ENCODE measurements at regions not wholly inside any gene's neighbourhood (a gene's known extent, or its start where the extent isn't known, plus 50 kb on each side); places are given as distances from the start of the nearest gene placed in this dataset.

DNA sequence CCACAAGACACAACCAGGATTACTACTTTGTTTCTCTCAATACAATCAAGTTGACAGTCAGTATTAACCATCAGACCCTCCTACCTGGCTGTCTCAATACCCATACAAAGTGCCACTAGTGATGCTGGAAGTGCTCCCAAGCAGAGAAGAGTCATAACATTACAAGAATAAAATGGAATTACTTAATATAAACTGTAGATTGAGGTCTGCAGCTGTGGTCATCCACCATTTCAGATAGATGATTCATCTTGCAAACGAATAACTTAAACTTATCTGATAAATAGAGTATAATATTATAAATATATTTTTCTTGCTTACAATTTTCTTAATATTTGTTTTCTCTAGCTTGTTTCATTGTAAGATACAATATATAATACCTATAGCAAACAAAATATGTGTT is 1034.2 kb upstream of the PCDH10 start:
- TF ChIP-seq, protein P1, sequence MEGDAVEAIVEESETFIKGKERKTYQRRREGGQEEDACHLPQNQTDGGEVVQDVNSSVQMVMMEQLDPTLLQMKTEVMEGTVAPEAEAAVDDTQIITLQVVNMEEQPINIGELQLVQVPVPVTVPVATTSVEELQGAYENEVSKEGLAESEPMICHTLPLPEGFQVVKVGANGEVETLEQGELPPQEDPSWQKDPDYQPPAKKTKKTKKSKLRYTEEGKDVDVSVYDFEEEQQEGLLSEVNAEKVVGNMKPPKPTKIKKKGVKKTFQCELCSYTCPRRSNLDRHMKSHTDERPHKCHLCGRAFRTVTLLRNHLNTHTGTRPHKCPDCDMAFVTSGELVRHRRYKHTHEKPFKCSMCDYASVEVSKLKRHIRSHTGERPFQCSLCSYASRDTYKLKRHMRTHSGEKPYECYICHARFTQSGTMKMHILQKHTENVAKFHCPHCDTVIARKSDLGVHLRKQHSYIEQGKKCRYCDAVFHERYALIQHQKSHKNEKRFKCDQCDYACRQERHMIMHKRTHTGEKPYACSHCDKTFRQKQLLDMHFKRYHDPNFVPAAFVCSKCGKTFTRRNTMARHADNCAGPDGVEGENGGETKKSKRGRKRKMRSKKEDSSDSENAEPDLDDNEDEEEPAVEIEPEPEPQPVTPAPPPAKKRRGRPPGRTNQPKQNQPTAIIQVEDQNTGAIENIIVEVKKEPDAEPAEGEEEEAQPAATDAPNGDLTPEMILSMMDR (IDR thresholded peaks at IDR 0.05), result no peak
- TF ChIP-seq POLR2A (IDR thresholded peaks at IDR 0.05) (no peak), POLR2AphosphoS5 (IDR thresholded peaks at IDR 0.05) (no peak)

All from breast epithelium (tissue), 3 donors.